ENCODE measurements at regions not wholly inside any gene's neighbourhood (a gene's known extent, or its start where the extent isn't known, plus 50 kb on each side); places are given as distances from the start of the nearest gene placed in this dataset.
"Not testable (repeated sequence)": the region's sequence is repeated elsewhere in the genome, so short reads cannot be mapped to it uniquely, and the experiment has no call there.

DNA sequence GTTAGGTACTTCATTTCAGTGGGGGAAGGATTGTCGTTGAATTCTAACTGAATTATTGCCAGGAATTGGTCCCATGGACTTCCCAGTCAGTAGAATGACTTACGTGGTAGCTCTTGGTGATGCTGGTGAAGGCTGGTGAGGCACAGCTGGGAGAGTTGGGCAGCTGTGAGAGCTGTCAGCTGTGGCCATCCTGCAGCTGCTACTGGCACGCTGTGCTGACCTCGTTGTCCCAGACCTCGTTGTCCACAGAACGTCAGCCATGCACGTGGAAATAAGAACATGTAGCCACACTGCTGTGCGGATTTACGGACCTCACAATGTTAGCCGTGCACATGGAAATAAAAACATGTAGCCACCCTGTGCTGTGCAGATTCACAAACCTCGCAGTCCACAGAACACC is 102.3 kb downstream of the NPIPB11 start:
- Histone ChIP-seq H3K4me3 (no peak overlapping the region), H3K27me3 (no peaks in the 10 kb centered on the region), H3K9me3 (no peaks in the 10 kb centered on the region), H3K4me1 (no peaks in the 10 kb centered on the region), H3K36me3 (no peaks in the 10 kb centered on the region), H3K27ac (no peak overlapping the region)
- intact Hi-C loops (cut with DNase I; ENCODE audit: low total_unique reads) (no loop called here), in situ Hi-C loops (cut with MboI; ENCODE audit: low sequenced_read_pairs in 4 of 4) (no loop called here)
- TF ChIP-seq, protein P1, sequence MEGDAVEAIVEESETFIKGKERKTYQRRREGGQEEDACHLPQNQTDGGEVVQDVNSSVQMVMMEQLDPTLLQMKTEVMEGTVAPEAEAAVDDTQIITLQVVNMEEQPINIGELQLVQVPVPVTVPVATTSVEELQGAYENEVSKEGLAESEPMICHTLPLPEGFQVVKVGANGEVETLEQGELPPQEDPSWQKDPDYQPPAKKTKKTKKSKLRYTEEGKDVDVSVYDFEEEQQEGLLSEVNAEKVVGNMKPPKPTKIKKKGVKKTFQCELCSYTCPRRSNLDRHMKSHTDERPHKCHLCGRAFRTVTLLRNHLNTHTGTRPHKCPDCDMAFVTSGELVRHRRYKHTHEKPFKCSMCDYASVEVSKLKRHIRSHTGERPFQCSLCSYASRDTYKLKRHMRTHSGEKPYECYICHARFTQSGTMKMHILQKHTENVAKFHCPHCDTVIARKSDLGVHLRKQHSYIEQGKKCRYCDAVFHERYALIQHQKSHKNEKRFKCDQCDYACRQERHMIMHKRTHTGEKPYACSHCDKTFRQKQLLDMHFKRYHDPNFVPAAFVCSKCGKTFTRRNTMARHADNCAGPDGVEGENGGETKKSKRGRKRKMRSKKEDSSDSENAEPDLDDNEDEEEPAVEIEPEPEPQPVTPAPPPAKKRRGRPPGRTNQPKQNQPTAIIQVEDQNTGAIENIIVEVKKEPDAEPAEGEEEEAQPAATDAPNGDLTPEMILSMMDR (IDR thresholded peaks at IDR 0.05 in 4 of 5, conservative IDR thresholded peaks at IDR 0.05 in 1 of 5), result no peak
- TF ChIP-seq POLR2A (IDR thresholded peaks at IDR 0.05), result no peak
- no peak for DNase-seq
- ATAC-seq, result no peak

DNA sequence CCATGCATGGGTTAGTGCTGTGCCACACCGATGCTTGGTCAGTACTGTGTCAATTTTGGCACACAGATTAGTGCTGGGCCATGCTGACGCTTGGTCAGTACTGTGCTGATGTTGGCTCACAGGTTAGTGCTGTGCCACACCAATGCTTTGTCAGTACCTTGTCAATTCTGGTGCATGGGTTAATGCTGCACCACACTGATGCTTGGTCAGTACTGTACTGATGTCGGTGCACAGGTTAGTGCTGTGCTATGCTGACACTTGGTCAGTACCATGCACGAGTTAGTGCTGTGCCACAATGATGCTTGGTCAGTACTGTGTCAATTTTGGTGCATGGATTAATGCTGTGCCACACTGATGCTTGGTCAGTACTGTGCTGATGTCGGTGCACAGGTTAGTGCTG is 103.0 kb downstream of the NPIPB11 start:
- intact Hi-C loops (cut with DNase I; ENCODE audit: low total_unique reads), result no loop called here

DNA sequence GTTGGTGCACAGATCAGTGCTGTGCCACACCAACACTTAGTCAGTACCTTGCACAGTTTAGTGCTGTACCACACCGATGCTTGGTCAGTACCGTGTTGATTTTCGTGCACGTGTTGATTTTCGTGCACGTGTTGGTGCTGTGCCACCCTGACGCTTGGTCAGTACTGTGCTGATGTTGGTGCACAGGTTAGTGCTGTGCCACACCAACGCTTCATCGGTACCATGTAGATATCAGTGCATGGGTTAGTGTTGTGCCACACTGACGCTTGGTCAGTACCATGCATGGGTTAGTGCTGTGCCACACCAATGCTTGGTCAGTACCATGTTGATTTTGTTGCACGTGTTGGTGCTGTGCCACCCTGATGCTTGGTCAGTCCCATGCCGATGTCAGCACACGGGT is 103.5 kb downstream of the NPIPB11 start:
- H3K36me3 ChIP-seq, result no peaks in the 10 kb centered on the region
- in situ Hi-C loops (cut with MboI; ENCODE audit: low sequenced_read_pairs in 4 of 4), result no loop called here
- ATAC-seq (no peak), DNase-seq (no peak)
- H3K27ac ChIP-seq, result no peak overlapping the region
- TF ChIP-seq, protein P1 (IDR thresholded peaks at IDR 0.05 in 4 of 5, conservative IDR thresholded peaks at IDR 0.05 in 1 of 5), result no peak
- TF ChIP-seq POLR2A (IDR thresholded peaks at IDR 0.05), result no peak
- intact Hi-C loops (cut with DNase I; ENCODE audit: low total_unique reads), result no loop called here
- no peaks in the 10 kb centered on the region for H3K4me1 ChIP-seq
- H3K9me3 ChIP-seq, result no peaks in the 10 kb centered on the region
- no peak overlapping the region for H3K4me3 ChIP-seq
- no peaks in the 10 kb centered on the region for H3K27me3 ChIP-seq

More for the DNA sequence above, 103.0 kb downstream of the NPIPB11 start:
- H3K27me3 ChIP-seq, result no peaks in the 10 kb centered on the region
- DNase-seq (no peak), ATAC-seq (no peak)
- no peaks in the 10 kb centered on the region for H3K9me3 ChIP-seq
- no peaks in the 10 kb centered on the region for H3K36me3 ChIP-seq
- H3K4me1 ChIP-seq, result no peaks in the 10 kb centered on the region
- TF ChIP-seq, protein P1 (IDR thresholded peaks at IDR 0.05 in 4 of 5, conservative IDR thresholded peaks at IDR 0.05 in 1 of 5), result no peak
- no peak for TF ChIP-seq POLR2A (IDR thresholded peaks at IDR 0.05)
- in situ Hi-C loops (cut with MboI; ENCODE audit: low sequenced_read_pairs in 4 of 4), result no loop called here
- no peak overlapping the region for H3K27ac ChIP-seq
- no peak overlapping the region for H3K4me3 ChIP-seq

DNA sequence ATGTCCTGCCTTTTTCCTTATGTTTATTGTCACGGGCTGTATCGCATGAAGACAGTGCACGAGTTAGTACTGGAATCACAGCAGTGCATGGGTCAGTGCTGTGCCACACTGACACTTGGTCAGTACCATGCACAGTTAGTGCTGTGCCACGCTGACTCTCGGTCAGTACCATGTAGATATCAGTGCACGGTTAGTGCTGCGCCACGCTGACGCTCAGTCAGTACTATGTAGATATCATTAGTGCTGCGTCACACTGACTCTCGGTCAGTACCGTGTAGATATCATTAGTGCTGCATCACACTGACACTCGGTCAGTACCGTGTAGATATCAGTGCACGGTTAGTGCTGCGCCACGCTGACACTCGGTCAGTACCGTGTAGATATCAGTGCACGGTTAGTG is 104.1 kb downstream of the NPIPB11 start:
- ATAC-seq; H3K9me3 ChIP-seq; H3K36me3 ChIP-seq; H3K27me3 ChIP-seq; DNase-seq; in situ Hi-C loops (cut with MboI; ENCODE audit: low sequenced_read_pairs in 4 of 4); intact Hi-C loops (cut with DNase I; ENCODE audit: low total_unique reads); H3K4me3 ChIP-seq; H3K4me1 ChIP-seq; H3K27ac ChIP-seq: not testable (repeated sequence)

DNA sequence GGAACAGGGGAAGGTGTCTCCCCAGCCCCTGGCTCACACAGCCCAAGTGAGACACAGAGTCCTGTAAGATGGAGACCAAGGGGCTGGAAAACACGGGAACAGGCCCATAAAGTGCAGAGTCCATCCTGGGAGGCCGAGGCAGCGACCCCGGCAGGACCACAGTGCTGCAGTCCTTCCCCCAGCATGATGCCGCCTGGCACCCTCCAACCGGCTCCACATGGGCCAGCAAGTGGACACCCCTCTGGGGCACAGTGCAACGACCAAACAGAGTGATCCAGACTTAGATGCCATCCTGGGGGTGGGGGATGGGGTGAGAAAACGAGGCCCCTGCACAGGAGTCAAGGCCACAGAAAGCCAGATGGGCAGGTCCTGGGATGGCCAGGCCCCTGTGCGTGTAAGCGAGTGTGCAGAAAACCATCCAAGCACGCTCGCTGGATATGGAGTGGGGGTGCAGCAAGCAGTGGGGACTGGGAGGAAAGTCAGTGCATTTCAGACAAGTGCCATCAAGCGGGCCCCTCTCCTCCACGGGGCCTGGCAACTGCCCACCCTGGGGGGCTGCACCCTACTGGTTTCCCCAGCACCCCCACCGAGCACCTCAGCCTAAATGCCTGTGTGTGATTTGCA is 104.7 kb downstream of the NPIPB11 start:
- H3K27ac ChIP-seq; H3K27me3 ChIP-seq; H3K9me3 ChIP-seq; H3K36me3 ChIP-seq; H3K4me1 ChIP-seq; ATAC-seq; H3K4me3 ChIP-seq; in situ Hi-C loops (cut with MboI; ENCODE audit: low sequenced_read_pairs in 4 of 4); intact Hi-C loops (cut with DNase I; ENCODE audit: low total_unique reads); DNase-seq: not testable (repeated sequence)

DNA sequence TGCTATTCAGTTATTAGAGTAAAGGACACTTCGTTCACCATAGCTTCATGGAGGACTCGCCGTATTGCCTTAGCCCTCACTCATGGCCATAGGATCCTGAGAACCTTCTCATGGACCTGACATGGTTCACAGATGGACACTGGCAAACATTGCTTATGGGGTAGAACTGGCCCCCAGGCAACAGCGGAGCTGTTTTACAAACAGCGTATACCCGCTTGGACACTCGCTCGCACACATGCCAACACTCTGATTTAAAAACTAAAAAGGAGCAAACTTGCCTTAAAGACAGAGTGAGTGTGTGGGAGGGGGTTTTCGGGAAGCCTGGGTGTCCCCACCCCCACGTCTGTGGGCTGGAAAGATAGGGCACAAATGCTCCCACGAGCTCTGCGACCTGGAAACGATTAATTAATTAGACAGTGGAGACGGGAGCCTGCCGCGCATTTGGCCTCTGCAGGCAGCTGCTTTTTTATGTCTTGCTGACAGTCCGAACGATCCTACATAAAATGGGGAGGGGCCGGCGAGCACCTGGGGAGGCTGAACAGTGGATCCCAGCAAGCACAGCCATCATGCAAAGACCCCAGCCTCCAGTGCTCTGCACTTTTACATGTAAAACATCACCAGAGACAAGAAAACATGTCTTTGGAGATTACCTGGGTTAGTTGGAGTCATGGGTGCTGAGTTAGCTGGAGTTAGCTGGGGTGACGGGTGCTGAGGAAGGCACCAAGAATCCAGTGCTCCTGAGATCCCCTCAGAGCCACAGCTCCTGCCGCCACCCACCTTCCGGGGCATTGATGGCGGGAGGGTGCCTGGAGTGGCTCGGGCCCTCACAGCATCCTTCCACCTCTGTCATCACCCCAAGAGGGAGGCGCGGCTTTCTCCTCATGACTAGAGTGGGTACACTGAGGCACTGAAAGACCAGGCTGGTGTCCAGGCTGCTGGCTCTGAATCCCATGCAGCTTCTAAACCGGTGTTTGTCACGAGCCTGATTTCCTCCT is 105.7 kb downstream of the NPIPB11 start:
- H3K27me3 ChIP-seq; H3K9me3 ChIP-seq; intact Hi-C loops (cut with DNase I; ENCODE audit: low total_unique reads); H3K4me1 ChIP-seq; H3K36me3 ChIP-seq; in situ Hi-C loops (cut with MboI; ENCODE audit: low sequenced_read_pairs in 4 of 4); ATAC-seq; H3K4me3 ChIP-seq; DNase-seq: not testable (repeated sequence)
- peak overlapping the region in 1 of 4 donors; percentile 15 for H3K27ac ChIP-seq

DNA sequence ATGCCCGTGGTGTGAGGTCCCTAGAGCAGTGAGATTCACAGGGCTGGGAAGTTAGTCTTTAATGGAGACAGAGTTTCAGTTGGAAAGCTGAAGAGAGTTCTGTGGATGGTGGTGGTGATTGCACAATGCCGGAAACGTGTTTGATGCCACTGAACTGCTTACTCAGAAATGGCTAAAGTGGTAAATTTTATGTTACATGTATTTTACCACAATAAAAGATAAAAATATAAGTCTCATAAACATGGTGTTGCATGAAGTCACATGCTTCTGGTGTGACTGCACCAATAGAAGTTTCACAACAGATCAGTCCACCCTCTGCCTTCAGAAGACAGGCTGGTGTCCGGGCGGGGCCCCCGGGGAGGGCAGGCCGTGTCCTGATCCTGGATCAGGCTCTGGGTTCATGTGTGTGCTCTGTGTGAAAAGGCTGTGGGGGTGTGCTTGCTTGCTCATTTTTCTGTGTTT is 106.5 kb downstream of the NPIPB11 start:
- H3K9me3 ChIP-seq; in situ Hi-C loops (cut with MboI; ENCODE audit: low sequenced_read_pairs in 4 of 4); H3K27me3 ChIP-seq; H3K4me1 ChIP-seq; H3K4me3 ChIP-seq; H3K36me3 ChIP-seq; intact Hi-C loops (cut with DNase I; ENCODE audit: low total_unique reads): not testable (repeated sequence)
- DNase-seq (peak in 1 of 2 donors; percentile 70), ATAC-seq (peak; percentile 72 to 77)
- peak overlapping the region in 3 of 4 donors; percentile 18 to 26 (median 22) for H3K27ac ChIP-seq

DNA sequence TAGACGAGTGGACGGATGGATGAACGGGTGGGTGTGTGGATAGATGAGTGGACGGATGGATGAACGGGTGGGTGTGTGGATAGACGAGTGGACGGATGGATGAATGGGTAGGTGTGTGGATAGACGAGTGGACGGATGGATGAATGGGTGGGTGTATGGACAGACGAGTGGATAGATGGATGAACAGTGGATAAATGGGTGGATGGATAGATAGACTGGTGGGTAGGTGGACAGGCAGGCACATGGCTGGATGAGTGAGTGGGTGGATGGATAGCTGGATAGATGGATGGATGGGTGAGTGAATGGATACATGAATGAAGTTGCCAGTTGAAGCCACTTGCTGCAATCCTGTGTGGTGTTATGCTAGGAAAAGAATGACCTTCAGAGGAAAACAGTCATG is 107.5 kb downstream of the NPIPB11 start:
- in situ Hi-C loops (cut with MboI; ENCODE audit: low sequenced_read_pairs in 4 of 4); intact Hi-C loops (cut with DNase I; ENCODE audit: low total_unique reads): not testable (repeated sequence)

More for the DNA sequence above, 107.5 kb downstream of the NPIPB11 start:
- not testable (repeated sequence) for H3K9me3 ChIP-seq, H3K36me3 ChIP-seq, DNase-seq, ATAC-seq, H3K4me1 ChIP-seq, H3K27ac ChIP-seq, H3K27me3 ChIP-seq, H3K4me3 ChIP-seq

All from gastrocnemius medialis (tissue), 4 donors.